ENCODE measurements at regions not wholly inside any gene's neighbourhood (a gene's known extent, or its start where the extent isn't known, plus 50 kb on each side); places are given as distances from the start of the nearest gene placed in this dataset.

GRCh38 chr1:71193153-71193552, 112.3 kb upstream of the ZRANB2 start:
- DNase-seq (ENCODE audit: low read depth in 3 of 3, low spot score in 2 of 3): no peak

- no peak for DNase-seq (ENCODE audit: low read depth in 3 of 3, low spot score in 2 of 3)
These were observed 110.7 kb upstream of the ZRANB2 start for GRCh38 chr1:71191520-71191919.

- DNase-seq (ENCODE audit: low read depth in 3 of 3, low spot score in 2 of 3): no peak
These were observed 110.0 kb upstream of the ZRANB2 start for GRCh38 chr1:71190843-71191242.

- DNase-seq (ENCODE audit: low read depth in 3 of 3, low spot score in 2 of 3): no peak
These were observed 103.6 kb upstream of the ZRANB2 start for GRCh38 chr1:71184410-71184809.

GRCh38 chr1:71179997-71180396, 99.2 kb upstream of the ZRANB2 start:
- no peak for DNase-seq (ENCODE audit: low read depth in 3 of 3, low spot score in 2 of 3)

GRCh38 chr1:71170925-71171324, 90.1 kb upstream of the ZRANB2 start:
- no peak for DNase-seq (ENCODE audit: low read depth in 3 of 3, low spot score in 2 of 3)

- DNase-seq (ENCODE audit: low read depth in 3 of 3, low spot score in 2 of 3): no peak
These were observed 86.7 kb upstream of the ZRANB2 start for GRCh38 chr1:71167505-71167904.

GRCh38 chr1:71166178-71167173, 85.6 kb upstream of the ZRANB2 start:
- DNase-seq (ENCODE audit: low read depth in 3 of 3, low spot score in 2 of 3): no peak

- no peak for DNase-seq (ENCODE audit: low read depth in 3 of 3, low spot score in 2 of 3)
These were observed 76.9 kb upstream of the ZRANB2 start for GRCh38 chr1:71157715-71158114.

GRCh38 chr1:71157151-71157550, 76.3 kb upstream of the ZRANB2 start:
- DNase-seq (ENCODE audit: low read depth in 3 of 3, low spot score in 2 of 3): no peak

GRCh38 chr1:71156590-71156989, 75.8 kb upstream of the ZRANB2 start:
- DNase-seq (ENCODE audit: low read depth in 3 of 3, low spot score in 2 of 3): no peak

- DNase-seq (ENCODE audit: low read depth in 3 of 3, low spot score in 2 of 3): no peak
These were observed 73.6 kb upstream of the ZRANB2 start for GRCh38 chr1:71154429-71154828.

GRCh38 chr1:71153826-71154225, 73.0 kb upstream of the ZRANB2 start:
- no peak for DNase-seq (ENCODE audit: low read depth in 3 of 3, low spot score in 2 of 3)

GRCh38 chr1:71147637-71148360, 67.0 kb upstream of the ZRANB2 start:
- DNase-seq (ENCODE audit: low read depth in 3 of 3, low spot score in 2 of 3): no peak

- DNase-seq (ENCODE audit: low read depth in 3 of 3, low spot score in 2 of 3): no peak
These were observed 54.7 kb upstream of the ZRANB2 start for GRCh38 chr1:71135571-71135970.

All from right renal cortex interstitium (tissue), 3 donors.